ENCODE measurements at regions not wholly inside any gene's neighbourhood (a gene's known extent, or its start where the extent isn't known, plus 50 kb on each side); places are given as distances from the start of the nearest gene placed in this dataset.

GRCh38 chr1:221439008-221439746 lies 302.7 kb downstream of the DUSP10 start:
- TF ChIP-seq CEBPB (IDR thresholded peaks at IDR 0.05; ENCODE audit: borderline replicate concordance in 1 of 2, low read depth in 2 of 2, low read length in 2 of 2), result no peak
- TF ChIP-seq MXI1 (IDR thresholded peaks at IDR 0.05; ENCODE audit: low read depth, low read length), result no peak
- no peak for TF ChIP-seq CTCF (IDR thresholded peaks at IDR 0.05 in 2 of 3, conservative IDR thresholded peaks at IDR 0.05 in 1 of 3; ENCODE audit: control insufficient read depth in 2 of 3, extremely low read depth in 1 of 3, insufficient read depth in 1 of 3, low read depth in 3 of 3, low read length in 3 of 3)
- TF ChIP-seq, protein P1, sequence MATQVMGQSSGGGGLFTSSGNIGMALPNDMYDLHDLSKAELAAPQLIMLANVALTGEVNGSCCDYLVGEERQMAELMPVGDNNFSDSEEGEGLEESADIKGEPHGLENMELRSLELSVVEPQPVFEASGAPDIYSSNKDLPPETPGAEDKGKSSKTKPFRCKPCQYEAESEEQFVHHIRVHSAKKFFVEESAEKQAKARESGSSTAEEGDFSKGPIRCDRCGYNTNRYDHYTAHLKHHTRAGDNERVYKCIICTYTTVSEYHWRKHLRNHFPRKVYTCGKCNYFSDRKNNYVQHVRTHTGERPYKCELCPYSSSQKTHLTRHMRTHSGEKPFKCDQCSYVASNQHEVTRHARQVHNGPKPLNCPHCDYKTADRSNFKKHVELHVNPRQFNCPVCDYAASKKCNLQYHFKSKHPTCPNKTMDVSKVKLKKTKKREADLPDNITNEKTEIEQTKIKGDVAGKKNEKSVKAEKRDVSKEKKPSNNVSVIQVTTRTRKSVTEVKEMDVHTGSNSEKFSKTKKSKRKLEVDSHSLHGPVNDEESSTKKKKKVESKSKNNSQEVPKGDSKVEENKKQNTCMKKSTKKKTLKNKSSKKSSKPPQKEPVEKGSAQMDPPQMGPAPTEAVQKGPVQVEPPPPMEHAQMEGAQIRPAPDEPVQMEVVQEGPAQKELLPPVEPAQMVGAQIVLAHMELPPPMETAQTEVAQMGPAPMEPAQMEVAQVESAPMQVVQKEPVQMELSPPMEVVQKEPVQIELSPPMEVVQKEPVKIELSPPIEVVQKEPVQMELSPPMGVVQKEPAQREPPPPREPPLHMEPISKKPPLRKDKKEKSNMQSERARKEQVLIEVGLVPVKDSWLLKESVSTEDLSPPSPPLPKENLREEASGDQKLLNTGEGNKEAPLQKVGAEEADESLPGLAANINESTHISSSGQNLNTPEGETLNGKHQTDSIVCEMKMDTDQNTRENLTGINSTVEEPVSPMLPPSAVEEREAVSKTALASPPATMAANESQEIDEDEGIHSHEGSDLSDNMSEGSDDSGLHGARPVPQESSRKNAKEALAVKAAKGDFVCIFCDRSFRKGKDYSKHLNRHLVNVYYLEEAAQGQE (IDR thresholded peaks at IDR 0.05; ENCODE audit: low read depth, low read length), result no peak
- TF ChIP-seq ZNF274 (IDR thresholded peaks at IDR 0.05; ENCODE audit: insufficient read depth, insufficient read length), result no peak
- TF ChIP-seq SREBF2 (IDR thresholded peaks at IDR 0.05; ENCODE audit: low read length), result no peak
